IPS-NIHi7 (cell line): ENCODE measurements at regions not wholly inside any gene's neighbourhood (a gene's known extent, or its start where the extent isn't known, plus 50 kb on each side); places are given as distances from the start of the nearest gene placed in this dataset.
"Not testable (repeated sequence)": the region's sequence is repeated elsewhere in the genome, so short reads cannot be mapped to it uniquely, and the experiment has no call there.

Experiments used
- DNase-seq: peaks from one replicate; pipeline ENCODE4 v3.0.0; 2012; ENCODE audit warnings: mixed read lengths; ENCODE audit errors: extremely low spot score

- DNase-seq: no peak
These were observed 615.6 kb downstream of the ZNF608 start for GRCh38 chr5:124130816-124131215.

DNA sequence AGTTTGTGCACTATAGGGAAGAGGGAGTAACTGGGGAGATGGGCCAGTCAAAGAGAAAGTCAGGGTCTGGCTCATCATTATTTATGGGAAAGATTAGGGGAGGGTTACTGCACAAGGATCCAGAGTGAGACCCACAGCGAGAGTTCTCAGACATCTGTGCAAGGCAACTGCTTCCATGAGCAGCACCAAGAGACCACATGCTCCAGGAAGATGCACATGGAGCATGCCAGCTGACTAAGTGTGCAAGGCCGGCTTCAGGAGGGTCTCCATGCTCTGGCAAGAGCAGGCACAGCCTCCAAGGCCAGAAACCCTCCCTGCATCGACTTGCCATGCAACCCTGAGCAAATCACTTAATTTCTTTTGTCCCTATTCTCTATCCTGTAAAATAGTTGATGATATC, 616.9 kb downstream of the CSNK1G3 start:
- DNase-seq: no peak

- no peak for DNase-seq
These were observed 614.7 kb downstream of the CSNK1G3 start for GRCh38 chr5:124126504-124127217.

DNA sequence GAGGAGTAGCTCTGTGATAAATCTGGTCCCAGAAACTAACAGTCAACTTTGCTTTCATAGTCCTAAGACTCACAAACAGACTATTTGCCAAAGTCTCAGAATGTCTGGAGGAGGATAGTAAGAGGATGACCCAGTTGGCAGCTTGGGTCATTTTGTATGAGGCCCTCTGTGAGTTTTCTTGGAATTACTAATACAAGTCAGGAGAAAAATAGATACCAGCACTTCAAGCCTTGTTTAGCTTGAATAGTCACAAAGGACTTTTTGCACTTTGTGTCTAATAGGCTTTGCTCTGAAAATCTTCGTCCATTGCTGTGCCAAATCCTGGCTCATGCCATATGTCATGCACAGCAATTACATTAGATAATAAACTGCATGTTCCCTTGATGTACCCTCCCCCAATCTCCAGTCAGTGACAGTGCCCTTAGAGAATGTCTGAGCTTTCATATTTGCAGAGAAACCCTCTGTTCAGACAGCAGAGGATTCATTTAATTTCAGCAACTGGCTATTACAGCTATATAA, 612.8 kb downstream of the CSNK1G3 start:
- no peak for DNase-seq

DNA sequence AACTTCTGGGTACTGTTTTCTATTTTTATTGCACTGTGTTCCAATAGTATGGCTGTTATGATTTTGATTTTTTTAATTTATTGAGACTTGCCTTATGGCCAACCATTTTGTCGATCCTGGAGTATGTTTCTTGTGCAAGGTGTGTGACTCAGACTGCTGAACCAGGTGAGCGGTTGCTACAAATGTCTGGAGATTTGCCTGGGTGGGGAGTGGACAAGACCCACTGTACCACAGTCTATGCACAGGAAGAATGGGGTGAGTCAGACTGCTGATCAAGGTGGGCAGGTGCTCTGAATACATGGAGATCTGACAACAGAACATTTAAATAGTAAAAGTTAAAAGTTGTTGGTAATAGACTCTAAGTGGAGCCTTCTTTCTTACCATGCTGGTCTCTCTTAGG, 609.2 kb downstream of the CSNK1G3 start:
- DNase-seq: no peak

- DNase-seq: no peak
These were observed 602.9 kb downstream of the CSNK1G3 start for GRCh38 chr5:124114911-124115310.

GRCh38 chr5:124111886-124112285, 599.9 kb downstream of the CSNK1G3 start:
- no peak for DNase-seq

- DNase-seq: no peak
These were observed 599.0 kb downstream of the CSNK1G3 start for GRCh38 chr5:124110942-124111341.

- DNase-seq: no peak
These were observed 593.3 kb downstream of the CSNK1G3 start for GRCh38 chr5:124105326-124105725.

DNA sequence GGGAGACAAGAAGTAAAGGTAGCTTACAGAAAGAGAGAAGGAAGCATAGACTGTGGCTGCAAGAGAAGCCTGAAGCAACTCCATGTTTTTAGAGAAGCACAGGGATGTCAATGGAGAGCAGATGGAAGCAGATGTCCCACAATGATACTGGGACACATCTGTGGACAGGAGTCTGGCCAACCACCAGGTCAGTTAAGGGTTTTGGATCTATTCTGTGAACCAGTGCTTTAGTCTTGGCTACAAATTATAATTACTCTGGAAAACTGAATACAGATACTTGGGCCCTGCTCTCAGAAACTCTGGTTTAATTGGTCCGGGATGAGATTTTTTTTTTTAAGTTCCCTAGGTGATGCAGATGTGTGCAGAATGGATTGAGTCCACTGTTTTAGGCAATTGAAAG, 592.8 kb downstream of the CSNK1G3 start:
- no peak for DNase-seq

DNA sequence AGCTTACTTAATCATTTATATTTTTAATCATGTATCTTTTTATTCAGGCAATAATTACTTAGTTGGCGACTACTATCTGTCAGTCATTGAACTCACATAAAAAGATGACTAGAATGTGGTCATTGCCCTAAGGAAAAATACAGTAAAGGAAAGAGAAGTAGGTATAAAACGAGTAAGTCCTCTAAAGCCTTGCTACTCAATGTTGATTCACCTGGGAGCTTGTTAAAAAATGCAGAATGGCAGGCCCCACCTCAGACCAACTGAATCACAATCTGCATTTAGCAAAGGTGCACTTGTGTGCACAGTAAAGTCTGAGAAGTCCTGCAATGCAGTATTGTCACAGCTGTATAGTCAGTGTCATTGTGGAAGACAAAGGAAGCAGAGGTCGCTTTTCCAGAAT, 592.4 kb downstream of the CSNK1G3 start:
- DNase-seq: no peak

GRCh38 chr5:124103671-124104070, 591.7 kb downstream of the CSNK1G3 start:
- no peak for DNase-seq

DNA sequence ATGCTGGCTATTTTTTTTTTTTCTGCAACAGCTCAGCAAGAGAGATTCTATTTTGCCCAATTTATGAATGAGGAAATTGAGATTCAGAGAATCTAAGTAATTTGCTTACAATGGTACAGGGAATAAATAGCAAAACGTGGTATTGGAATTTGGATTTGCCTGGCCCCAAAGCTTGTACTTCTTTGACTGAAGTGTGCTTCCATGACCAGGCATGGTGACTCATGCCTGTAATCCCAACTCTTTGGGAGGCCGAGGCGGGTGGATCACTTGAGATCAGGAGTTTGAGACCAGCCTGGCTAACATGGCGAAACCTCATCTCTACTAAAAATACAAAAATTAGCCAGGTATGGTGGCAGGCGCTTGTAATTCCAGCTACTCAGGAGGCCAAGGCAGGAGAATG, 591.1 kb downstream of the CSNK1G3 start:
- DNase-seq: not testable (repeated sequence)

DNA sequence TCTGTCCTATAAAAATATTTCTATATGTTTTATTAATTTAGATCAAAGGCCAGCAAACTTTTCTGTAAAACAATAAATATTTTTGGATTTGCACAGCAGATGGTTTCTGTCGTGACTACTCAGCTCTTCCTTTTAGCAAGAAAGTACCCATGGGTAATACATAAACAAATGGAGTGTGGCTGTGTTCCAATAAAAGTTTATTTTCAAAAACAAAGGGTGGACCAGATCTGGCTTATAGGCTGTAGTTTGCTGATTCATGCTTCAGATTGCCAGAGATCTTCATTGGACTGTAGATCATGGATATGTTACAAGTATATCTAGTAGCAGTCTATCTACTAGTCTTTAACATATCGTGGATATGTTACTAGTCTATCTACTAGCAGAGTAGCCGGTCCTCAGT, 590.5 kb downstream of the CSNK1G3 start:
- no peak for DNase-seq

GRCh38 chr5:124093658-124094057, 581.7 kb downstream of the CSNK1G3 start:
- DNase-seq: no peak

DNA sequence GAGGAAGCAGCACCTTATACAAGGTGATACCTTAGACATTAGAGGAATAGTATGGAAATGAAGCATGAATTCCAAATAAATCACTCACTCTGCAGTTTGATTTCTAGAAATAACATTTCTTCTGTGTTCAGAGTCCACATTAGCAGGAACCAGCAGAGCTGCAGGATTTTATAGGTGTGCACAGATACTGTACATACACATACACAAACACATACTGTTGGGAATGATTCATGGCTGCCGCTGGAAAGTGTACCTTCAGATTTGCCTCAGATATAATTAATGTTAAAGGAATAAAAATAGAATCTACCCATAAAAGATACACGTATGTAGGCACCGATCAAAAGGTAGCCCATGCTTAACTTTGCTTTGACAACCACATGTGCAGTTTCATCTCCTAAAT, 578.1 kb downstream of the CSNK1G3 start:
- DNase-seq: no peak

DNA sequence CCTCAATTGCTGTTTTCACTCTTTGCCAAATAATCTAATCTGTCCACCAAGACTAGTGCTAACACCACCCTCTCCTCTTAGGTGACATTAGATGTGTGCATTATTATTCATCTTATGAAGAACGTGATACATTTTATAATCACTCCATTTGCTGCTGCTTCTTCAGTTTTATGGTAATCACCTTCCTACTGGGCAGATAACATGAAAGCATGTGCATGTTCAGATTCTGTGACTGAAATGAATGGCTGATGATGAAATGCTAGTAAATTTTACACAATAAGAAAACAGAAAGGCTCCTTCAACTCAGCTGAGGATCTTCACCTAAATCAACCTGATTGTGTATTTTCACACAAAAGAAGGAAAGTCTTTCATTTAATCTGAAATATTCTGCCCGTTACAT, 577.6 kb downstream of the CSNK1G3 start:
- no peak for DNase-seq

DNA sequence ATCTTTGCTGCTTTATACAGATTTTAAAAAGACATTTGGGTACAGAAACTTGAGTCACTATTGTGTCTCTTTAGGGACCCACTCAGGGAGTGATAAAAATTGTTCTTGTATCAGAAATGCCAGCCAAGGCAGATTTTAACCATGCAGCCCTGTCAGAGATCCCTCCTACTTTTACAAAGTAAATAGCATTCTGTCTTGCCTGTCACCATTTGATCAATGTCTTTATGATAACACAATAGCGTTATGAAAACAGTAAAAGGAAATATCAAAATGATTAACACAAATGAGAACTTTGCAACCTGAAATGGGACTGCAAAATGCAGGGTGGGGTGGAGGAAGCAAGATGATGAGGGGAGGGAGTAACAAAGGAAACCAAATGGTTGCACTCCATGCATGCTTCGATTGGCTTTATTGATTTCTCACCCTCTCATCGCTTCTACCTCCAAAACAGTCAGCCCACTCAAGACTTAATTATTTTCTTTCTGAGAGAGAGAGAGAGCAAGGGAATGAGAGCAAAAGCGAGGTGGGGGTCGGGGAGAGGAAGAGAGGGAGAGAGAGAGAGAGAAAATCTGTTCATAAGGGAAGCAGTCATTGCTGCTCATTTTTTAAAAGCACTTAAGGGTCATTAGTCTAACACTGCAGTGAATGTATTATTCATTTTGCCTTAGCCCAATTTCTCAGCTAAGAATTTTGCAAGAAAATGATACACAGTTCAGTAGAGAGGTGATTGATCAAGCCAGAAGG, 576.5 kb downstream of the CSNK1G3 start:
- DNase-seq: no peak

- no peak for DNase-seq
These were observed 575.8 kb downstream of the CSNK1G3 start for GRCh38 chr5:124087752-124088151.

- no peak for DNase-seq
These were observed 568.3 kb downstream of the CSNK1G3 start for GRCh38 chr5:124080256-124080655.

DNA sequence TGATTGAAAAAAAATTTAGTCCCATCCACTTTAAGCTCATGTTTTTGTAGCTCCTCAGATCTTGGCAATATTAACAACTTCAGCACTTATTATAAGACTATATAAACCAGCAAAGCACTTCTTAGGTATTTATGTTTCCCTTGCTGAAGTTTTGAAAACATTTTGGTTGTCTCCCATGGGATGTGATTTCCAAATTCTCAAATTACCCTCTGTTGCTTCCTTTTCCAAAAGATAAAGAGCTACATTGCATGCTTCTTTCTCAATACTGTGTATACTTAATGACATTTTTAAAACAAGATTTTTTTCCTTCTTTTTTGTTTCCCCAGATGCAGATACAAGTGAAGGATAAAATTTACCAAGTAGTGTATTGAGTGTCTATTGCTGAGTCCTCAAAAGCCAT, 567.1 kb downstream of the CSNK1G3 start:
- no peak for DNase-seq

- no peak for DNase-seq
These were observed 562.5 kb downstream of the CSNK1G3 start for GRCh38 chr5:124074500-124074899.

GRCh38 chr5:124072570-124072969, 560.6 kb downstream of the CSNK1G3 start:
- no peak for DNase-seq
